Astrocyte (in vitro differentiated cells and primary cell): ENCODE measurements at regions not wholly inside any gene's neighbourhood (a gene's known extent, or its start where the extent isn't known, plus 50 kb on each side); places are given as distances from the start of the nearest gene placed in this dataset.

Experiments used
- DNase-seq: peaks from one replicate; pipeline ENCODE4 v3.0.0-alpha.2; 2010; ENCODE audit warnings: low read depth
- FAIRE-seq: peaks from 2 replicates; lab custom pipeline; 2011; peaks lifted over from hg19 to GRCh38; lab: Jason Lieb, UNC
- H2AFZ ChIP-seq: 2 replicates; pipeline ENCODE4 v1.6.0; 2012; ENCODE audit warnings: low read depth, low read length, inconsistent platforms
- H3K27ac ChIP-seq: 2 replicates; pipeline ENCODE4 v1.5.1; 2011; ENCODE audit warnings: low read depth, low read length, inconsistent platforms
- H3K27me3 ChIP-seq: 2 replicates; pipeline ENCODE4 v1.6.0; 2011; ENCODE audit warnings: low read length, inconsistent platforms; ENCODE audit not compliant: insufficient read depth
- H3K36me3 ChIP-seq: 2 replicates; pipeline ENCODE4 v1.5.1; 2011; ENCODE audit warnings: low read length, inconsistent platforms; ENCODE audit not compliant: insufficient read depth
- H3K4me1 ChIP-seq: 2 replicates; pipeline ENCODE4 v1.5.1; 2011; ENCODE audit warnings: low read length, inconsistent platforms; ENCODE audit not compliant: insufficient read depth
- H3K4me2 ChIP-seq: 2 replicates; pipeline ENCODE4 v1.6.0; 2012; ENCODE audit warnings: low read length, inconsistent platforms
- H3K4me3 ChIP-seq: 2 replicates; pipeline ENCODE4 v1.5.1; 2011; ENCODE audit warnings: low read depth, mild to moderate bottlenecking, low read length, inconsistent platforms; ENCODE audit not compliant: insufficient read depth
- H3K79me2 ChIP-seq: 2 replicates; pipeline ENCODE4 v1.6.0; 2012; ENCODE audit warnings: mild to moderate bottlenecking, low read length, inconsistent platforms; ENCODE audit not compliant: insufficient read depth
- H3K9ac ChIP-seq: 2 replicates; pipeline ENCODE4 v1.6.0; 2012; ENCODE audit warnings: mild to moderate bottlenecking, low read length, inconsistent platforms
- H3K9me3 ChIP-seq: 2 replicates; pipeline ENCODE4 v1.5.1; 2012; ENCODE audit warnings: low read depth, mild to moderate bottlenecking, low read length, inconsistent platforms; ENCODE audit not compliant: insufficient read depth
- H4K20me1 ChIP-seq: 2 replicates; pipeline ENCODE4 v1.6.0; 2012; ENCODE audit warnings: low read length, inconsistent platforms; ENCODE audit not compliant: insufficient read depth
- H3K27ac Mint-ChIP-seq: one replicate; pipeline ENCODE4 v1.8.0; 2021; ENCODE audit warnings: mild to moderate bottlenecking, mixed read lengths; ENCODE audit not compliant: unreplicated experiment
- H3K27me3 Mint-ChIP-seq: one replicate; pipeline ENCODE4 v1.8.0; 2021; ENCODE audit warnings: low read depth, mixed read lengths; ENCODE audit not compliant: unreplicated experiment
- H3K36me3 Mint-ChIP-seq: one replicate; pipeline ENCODE4 v1.8.0; 2021; ENCODE audit warnings: low read depth, mixed read lengths; ENCODE audit not compliant: unreplicated experiment
- H3K4me1 Mint-ChIP-seq: one replicate; pipeline ENCODE4 v1.8.0; 2021; ENCODE audit warnings: low read depth, mixed read lengths; ENCODE audit not compliant: unreplicated experiment
- H3K4me3 Mint-ChIP-seq: one replicate; pipeline ENCODE4 v1.8.0; 2021; ENCODE audit warnings: mild to moderate bottlenecking, moderate library complexity, mixed read lengths; ENCODE audit not compliant: unreplicated experiment
- H3K9me3 Mint-ChIP-seq: one replicate; pipeline ENCODE4 v1.8.0; 2021; ENCODE audit warnings: mild to moderate bottlenecking, mixed read lengths; ENCODE audit not compliant: unreplicated experiment
- CTCF ChIP-seq: IDR thresholded peaks from 2 replicates; pipeline ENCODE4 v1.5.1; 2011; ENCODE audit warnings: low read depth, mild to moderate bottlenecking, inconsistent platforms, low read length, moderate library complexity; ENCODE audit not compliant: insufficient read depth
- EZH2 ChIP-seq: IDR thresholded peaks from 2 replicates; pipeline ENCODE4 v1.6.1; 2012; ENCODE audit warnings: mild to moderate bottlenecking, low read length, inconsistent platforms; ENCODE audit not compliant: insufficient read depth

- Histone ChIP-seq H2AFZ (no peak overlapping the region), H3K27ac (no peak overlapping the region), H4K20me1 (no peaks in the 10 kb centered on the region), H3K9me3 (no peaks in the 10 kb centered on the region), H3K4me2 (no peak overlapping the region), H3K4me3 (no peak overlapping the region), H3K79me2 (no peaks in the 10 kb centered on the region), H3K4me1 (no peaks in the 10 kb centered on the region), H3K9ac (no peak overlapping the region), H3K36me3 (no peaks in the 10 kb centered on the region), H3K27me3 (no peaks in the 10 kb centered on the region)
- no peak overlapping the region for H3K4me3 Mint-ChIP-seq
- FAIRE-seq (no peak), DNase-seq (no peak)
- no peaks in the 10 kb centered on the region for H3K9me3 Mint-ChIP-seq
- H3K27ac Mint-ChIP-seq, result no peak overlapping the region
- H3K27me3 Mint-ChIP-seq, result no peaks in the 10 kb centered on the region
- no peaks in the 10 kb centered on the region for H3K36me3 Mint-ChIP-seq
- no peak for TF ChIP-seq CTCF
- no peak for TF ChIP-seq EZH2
- H3K4me1 Mint-ChIP-seq, result no peaks in the 10 kb centered on the region
Observed at GRCh38 chr4:33980361-33980760, 2264.0 kb downstream of the ARAP2 start.

GRCh38 chr4:33989820-33990443 lies 2254.4 kb downstream of the ARAP2 start:
- H3K4me3 ChIP-seq, result no peak overlapping the region
- no peak overlapping the region for H3K27ac ChIP-seq
- no peaks in the 10 kb centered on the region for H3K36me3 Mint-ChIP-seq
- FAIRE-seq (no peak), DNase-seq (no peak)
- TF ChIP-seq EZH2, result no peak
- TF ChIP-seq CTCF, result no peak
- no peak overlapping the region for H2AFZ ChIP-seq
- H4K20me1 ChIP-seq, result no peaks in the 10 kb centered on the region
- no peak overlapping the region for H3K4me2 ChIP-seq
- H3K79me2 ChIP-seq, result no peaks in the 10 kb centered on the region
- H3K4me1 ChIP-seq, result no peaks in the 10 kb centered on the region
- no peaks in the 10 kb centered on the region for H3K9me3 Mint-ChIP-seq
- no peak overlapping the region for H3K27ac Mint-ChIP-seq
- H3K27me3 Mint-ChIP-seq, result no peaks in the 10 kb centered on the region
- no peak overlapping the region for H3K9ac ChIP-seq
- no peaks in the 10 kb centered on the region for H3K27me3 ChIP-seq
- H3K4me3 Mint-ChIP-seq, result no peak overlapping the region
- H3K4me1 Mint-ChIP-seq, result no peaks in the 10 kb centered on the region
- H3K9me3 ChIP-seq, result no peaks in the 10 kb centered on the region
- H3K36me3 ChIP-seq, result no peaks in the 10 kb centered on the region

GRCh38 chr4:33996075-33996718 lies 2248.1 kb downstream of the ARAP2 start:
- no peaks in the 10 kb centered on the region for H3K27me3 Mint-ChIP-seq
- TF ChIP-seq EZH2 (no peak), CTCF (no peak)
- FAIRE-seq, result no peak
- no peaks in the 10 kb centered on the region for H3K9me3 ChIP-seq
- H3K4me1 ChIP-seq, result no peaks in the 10 kb centered on the region
- H3K27me3 ChIP-seq, result no peaks in the 10 kb centered on the region
- H3K4me3 Mint-ChIP-seq, result no peak overlapping the region
- H2AFZ ChIP-seq, result no peak overlapping the region
- peak; percentile 47 for DNase-seq
- no peak overlapping the region for H3K27ac Mint-ChIP-seq
- H3K4me3 ChIP-seq, result no peak overlapping the region
- no peak overlapping the region for H3K27ac ChIP-seq
- no peaks in the 10 kb centered on the region for H4K20me1 ChIP-seq
- H3K4me2 ChIP-seq, result no peak overlapping the region
- H3K9me3 Mint-ChIP-seq, result no peaks in the 10 kb centered on the region
- H3K9ac ChIP-seq, result no peak overlapping the region
- no peaks in the 10 kb centered on the region for H3K36me3 ChIP-seq
- peaks cover 3% of the 10 kb centered on the region for H3K4me1 Mint-ChIP-seq
- no peaks in the 10 kb centered on the region for H3K79me2 ChIP-seq
- H3K36me3 Mint-ChIP-seq, result no peaks in the 10 kb centered on the region
